ENCODE measurements at regions not wholly inside any gene's neighbourhood (a gene's known extent, or its start where the extent isn't known, plus 50 kb on each side); places are given as distances from the start of the nearest gene placed in this dataset.

- no peak for DNase-seq (ENCODE audit: extremely low read depth in 1 of 2, low read depth in 1 of 2)
Measured at GRCh38 chr22:48702573-48703264, 1125.0 kb downstream of the BRD1 start.

GRCh38 chr22:48701296-48702030 lies 1126.2 kb downstream of the BRD1 start:
- DNase-seq (ENCODE audit: extremely low read depth in 1 of 2, low read depth in 1 of 2) = no peak

GRCh38 chr22:48700566-48701295 lies 1126.9 kb downstream of the BRD1 start:
- no peak for DNase-seq (ENCODE audit: extremely low read depth in 1 of 2, low read depth in 1 of 2)

- no peak for DNase-seq (ENCODE audit: extremely low read depth in 1 of 2, low read depth in 1 of 2)
Measured at GRCh38 chr22:48700180-48700565, 1127.5 kb downstream of the BRD1 start.

- DNase-seq (ENCODE audit: extremely low read depth in 1 of 2, low read depth in 1 of 2) = no peak
Measured at GRCh38 chr22:48699511-48699910, 1128.2 kb downstream of the BRD1 start.

GRCh38 chr22:48698618-48699017 lies 1129.1 kb downstream of the BRD1 start:
- no peak for DNase-seq (ENCODE audit: extremely low read depth in 1 of 2, low read depth in 1 of 2)

- DNase-seq (ENCODE audit: extremely low read depth in 1 of 2, low read depth in 1 of 2) = no peak
Measured at GRCh38 chr22:48697694-48698276, 1129.9 kb downstream of the BRD1 start.

GRCh38 chr22:48697223-48697622 lies 1130.5 kb downstream of the BRD1 start:
- no peak for DNase-seq (ENCODE audit: extremely low read depth in 1 of 2, low read depth in 1 of 2)

GRCh38 chr22:48696371-48696770 lies 1131.3 kb downstream of the BRD1 start:
- no peak for DNase-seq (ENCODE audit: extremely low read depth in 1 of 2, low read depth in 1 of 2)

GRCh38 chr22:48695731-48696305 lies 1131.9 kb downstream of the BRD1 start:
- no peak for DNase-seq (ENCODE audit: extremely low read depth in 1 of 2, low read depth in 1 of 2)

- DNase-seq (ENCODE audit: extremely low read depth in 1 of 2, low read depth in 1 of 2) = no peak
Measured at GRCh38 chr22:48695251-48695650, 1132.4 kb downstream of the BRD1 start.

GRCh38 chr22:48694296-48694883 lies 1133.3 kb downstream of the BRD1 start:
- no peak for DNase-seq (ENCODE audit: extremely low read depth in 1 of 2, low read depth in 1 of 2)

- DNase-seq (ENCODE audit: extremely low read depth in 1 of 2, low read depth in 1 of 2) = no peak
Measured at GRCh38 chr22:48693377-48694135, 1134.1 kb downstream of the BRD1 start.

GRCh38 chr22:48692734-48693376 lies 1134.8 kb downstream of the BRD1 start:
- DNase-seq (ENCODE audit: extremely low read depth in 1 of 2, low read depth in 1 of 2) = no peak

GRCh38 chr22:48691431-48691851 lies 1136.2 kb downstream of the BRD1 start:
- DNase-seq (ENCODE audit: extremely low read depth in 1 of 2, low read depth in 1 of 2) = no peak

- no peak for DNase-seq (ENCODE audit: extremely low read depth in 1 of 2, low read depth in 1 of 2)
Measured at GRCh38 chr22:48690583-48691317, 1136.9 kb downstream of the BRD1 start.

- no peak for DNase-seq (ENCODE audit: extremely low read depth in 1 of 2, low read depth in 1 of 2)
Measured at GRCh38 chr22:48689206-48689605, 1138.5 kb downstream of the BRD1 start.

GRCh38 chr22:48688366-48688765 lies 1139.3 kb downstream of the BRD1 start:
- no peak for DNase-seq (ENCODE audit: extremely low read depth in 1 of 2, low read depth in 1 of 2)

- DNase-seq (ENCODE audit: extremely low read depth in 1 of 2, low read depth in 1 of 2) = no peak
Measured at GRCh38 chr22:48687606-48688005, 1140.1 kb downstream of the BRD1 start.
